ENCODE measurements at regions not wholly inside any gene's neighbourhood (a gene's known extent, or its start where the extent isn't known, plus 50 kb on each side); places are given as distances from the start of the nearest gene placed in this dataset.

DNA sequence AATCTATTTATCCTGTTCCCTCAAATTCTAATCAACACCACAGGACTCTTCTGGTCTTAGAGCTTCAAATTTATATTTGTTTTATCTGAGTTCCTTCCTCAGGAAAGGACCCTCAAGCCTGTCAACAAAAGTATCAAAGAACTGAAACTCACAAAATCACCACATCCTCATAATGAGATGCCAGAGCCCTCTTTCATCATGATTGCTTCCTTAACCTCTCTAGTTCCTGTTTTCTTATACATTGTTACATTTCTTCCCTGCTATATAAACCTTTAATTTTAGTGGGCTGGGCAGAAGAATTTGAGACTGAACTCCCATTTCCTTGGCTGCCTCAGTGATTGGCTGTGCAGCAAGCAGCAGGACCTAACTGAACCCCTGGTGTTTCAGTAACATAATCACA, 189.7 kb downstream of the ZNF248 start:
- TF ChIP-seq HDGF (IDR thresholded peaks at IDR 0.05; ENCODE audit: borderline replicate concordance): no peak
- TF ChIP-seq NFRKB (IDR thresholded peaks at IDR 0.05): no peak
- TF ChIP-seq FOXA1 (IDR thresholded peaks at IDR 0.05): no peak
- no peak for TF ChIP-seq ARNT (IDR thresholded peaks at IDR 0.05)
- no peak for TF ChIP-seq ELF4 (IDR thresholded peaks at IDR 0.05)
- TF ChIP-seq PKNOX1 (IDR thresholded peaks at IDR 0.05): no peak
- no peak for TF ChIP-seq BHLHE40 (IDR thresholded peaks at IDR 0.05; ENCODE audit: borderline replicate concordance)
- no peak for TF ChIP-seq FOXM1 (IDR thresholded peaks at IDR 0.05; ENCODE audit: borderline replicate concordance)
- no peak for TF ChIP-seq SUZ12 (IDR thresholded peaks at IDR 0.05)
- TF ChIP-seq SP1 (IDR thresholded peaks at IDR 0.05): no peak
- TF ChIP-seq L3MBTL2 (conservative IDR thresholded peaks at IDR 0.05): no peak
- TF ChIP-seq CTBP1 (IDR thresholded peaks at IDR 0.05; ENCODE audit: borderline replicate concordance): no peak
- TF ChIP-seq TARDBP (IDR thresholded peaks at IDR 0.05): no peak
